HepG2 (cell line): ENCODE measurements at regions not wholly inside any gene's neighbourhood (a gene's known extent, or its start where the extent isn't known, plus 50 kb on each side); places are given as distances from the start of the nearest gene placed in this dataset.

Experiments
- ATF4 ChIP-seq, 2 experiments: fragments of 450-650 bp in 1 of 2; sonication (generic) in 1 of 2; formaldehyde crosslinking; IDR thresholded peaks; 2 replicates each; pipeline versions ENCODE4 v1.5.0 to v1.8.0; 2020 to 2022; ENCODE audit warnings: mild to moderate bottlenecking in 1 of 2, missing genetic modification reagents in 1 of 2
- CEBPG ChIP-seq: IDR thresholded peaks from 2 replicates; pipeline ENCODE4 v1.6.1; 2016
- EP300 ChIP-seq, 3 experiments: sonication (generic) in 1 of 3; formaldehyde crosslinking in 1 of 3; IDR thresholded peaks; 2 replicates each; pipeline versions ENCODE4 v1.5.1 to v1.6.1; 2011 to 2020; ENCODE audit warnings: low read depth in 2 of 3, low read length in 2 of 3, borderline replicate concordance in 1 of 3, improper control_type of control experiment in 1 of 3, mild to moderate bottlenecking in 1 of 3, missing genetic modification reagents in 1 of 3, moderate library complexity in 1 of 3
- HDAC2 ChIP-seq: sonication (generic); formaldehyde crosslinking; IDR thresholded peaks from 2 replicates; pipeline ENCODE4 v1.4.0; 2020; ENCODE audit warnings: missing genetic modification reagents
- HMG20B ChIP-seq: conservative IDR thresholded peaks from 2 replicates; pipeline ENCODE4 v1.6.1; 2016; ENCODE audit warnings: missing genetic modification reagents, missing compliant biosample characterization
- KDM5A ChIP-seq: fragments of 200-600 bp; sonication (generic); IDR thresholded peaks from 2 replicates; pipeline ENCODE4 v1.7.0; 2018; ENCODE audit warnings: antibody characterized with exemption, mild to moderate bottlenecking, low read length, borderline replicate concordance
- SMC3 ChIP-seq: IDR thresholded peaks from 2 replicates; pipeline ENCODE4 v1.6.1; 2011; ENCODE audit warnings: low read length, improper control_type of control experiment
- XRCC5 ChIP-seq: fragments of 200-400 bp; formaldehyde crosslinking; optimal IDR thresholded peaks from 2 replicates; pipeline ENCODE3; 2017; ENCODE audit warnings: mild to moderate bottlenecking, low read length
- ZBTB33 ChIP-seq: sonication (generic); formaldehyde crosslinking; IDR thresholded peaks from 2 replicates; pipeline ENCODE4 v1.4.0; 2020; ENCODE audit warnings: missing genetic modification reagents
- ZNF281 ChIP-seq: sonication (generic); formaldehyde crosslinking; IDR thresholded peaks from 2 replicates; pipeline ENCODE4 v1.4.0; 2020; ENCODE audit warnings: missing genetic modification reagents, borderline replicate concordance

- no peak for TF ChIP-seq CEBPG
- no peak for TF ChIP-seq ZBTB33 (CRISPR knock-in tag)
- no peak for TF ChIP-seq XRCC5
- no peak for TF ChIP-seq EP300 (IDR thresholded peaks at IDR 0.05; ENCODE audit: low read depth in 2 of 2, low read length in 2 of 2)
- TF ChIP-seq EP300 (CRISPR knock-in tag; IDR thresholded peaks at IDR 0.05; ENCODE audit: borderline replicate concordance), result no peak
- TF ChIP-seq SMC3, result no peak
- TF ChIP-seq KDM5A, result no peak
- no peak for TF ChIP-seq HDAC2
- TF ChIP-seq ZNF281, result no peak
- TF ChIP-seq HMG20B (CRISPR knock-in tag), result no peak
- no peak for TF ChIP-seq ATF4 (CRISPR knock-in tag; IDR thresholded peaks at IDR 0.05)
These were observed 760.0 kb downstream of the METTL4 start for GRCh38 chr18:1811282-1811681.
